PC-9 (cell line): ENCODE measurements at regions not wholly inside any gene's neighbourhood (a gene's known extent, or its start where the extent isn't known, plus 50 kb on each side); places are given as distances from the start of the nearest gene placed in this dataset.

ENCODE experiments used
- BruUV-seq: library from RNA; stranded (reverse); fragments of 400-500 nt; replicated peaks from 2 replicates; lab custom pipeline; 2021; lab: Mats Ljungman, UMichigan
- CTCF ChIA-PET: fragments of 300-600 bp; sonication (Branson Sonifier 250); formaldehyde crosslinking; loops from one replicate; lab custom pipeline; 2022; ENCODE audit warnings: antibody characterized with exemption; lab: Charles Lee
- POLR2A ChIA-PET: fragments of 300-600 bp; sonication (Branson Sonifier 250); formaldehyde crosslinking; loops from one replicate; lab custom pipeline; 2022; ENCODE audit warnings: antibody characterized with exemption; ENCODE audit not compliant: unreplicated experiment; lab: Charles Lee
- DNase-seq, 2 experiments: peaks; one replicate each; pipeline versions ENCODE4 v3.0.0 to v3.0.0-alpha.2; 2015 to 2022; ENCODE audit warnings: mixed read lengths in 1 of 2
- H2AFZ ChIP-seq: fragments of 200-600 bp; sonication (generic); 2 replicates; pipeline ENCODE4 v1.8.1; 2017; ENCODE audit warnings: antibody characterized with exemption
- H3F3A ChIP-seq: fragments of 200-600 bp; sonication (generic); 2 replicates; pipeline ENCODE4 v1.8.1; 2017; ENCODE audit warnings: antibody characterized with exemption, mild to moderate bottlenecking, low read depth; ENCODE audit not compliant: insufficient read depth
- H3K27ac ChIP-seq: fragments of 200-600 bp; sonication (generic); 2 replicates; pipeline ENCODE4 v1.6.1; 2016; ENCODE audit warnings: mixed run types
- H3K27me3 ChIP-seq: fragments of 200-600 bp; sonication (generic); 2 replicates; pipeline ENCODE4 v1.6.1; 2016; ENCODE audit warnings: low read depth, mixed run types; ENCODE audit not compliant: insufficient read depth
- H3K36me3 ChIP-seq: fragments of 200-600 bp; sonication (generic); 2 replicates; pipeline ENCODE4 v1.6.1; 2016; ENCODE audit warnings: low read depth, mixed run types
- H3K4me1 ChIP-seq: fragments of 200-600 bp; sonication (generic); replicated peaks from 2 replicates; pipeline ENCODE4 v1.6.1; 2016; ENCODE audit warnings: mixed run types; ENCODE audit not compliant: insufficient read depth
- H3K4me2 ChIP-seq: fragments of 200-600 bp; sonication (generic); 2 replicates; pipeline ENCODE4 v1.6.1; 2017; ENCODE audit warnings: mixed run types
- H3K4me3 ChIP-seq: fragments of 200-600 bp; sonication (generic); 2 replicates; pipeline ENCODE4 v1.6.1; 2016; ENCODE audit warnings: mixed run types
- H3K79me2 ChIP-seq: fragments of 200-600 bp; sonication (generic); 2 replicates; pipeline ENCODE4 v1.6.1; 2017; ENCODE audit warnings: low read depth, mixed run types
- H3K9me2 ChIP-seq: fragments of 200-600 bp; sonication (generic); 2 replicates; pipeline ENCODE4 v1.8.1; 2017; ENCODE audit warnings: mild to moderate bottlenecking; ENCODE audit not compliant: insufficient read depth
- H3K9me3 ChIP-seq: fragments of 200-600 bp; sonication (generic); 2 replicates; pipeline ENCODE4 v1.8.1; 2016; ENCODE audit warnings: low read depth; ENCODE audit not compliant: insufficient read depth
- H4K20me1 ChIP-seq: fragments of 200-600 bp; sonication (generic); 2 replicates; pipeline ENCODE4 v1.8.1; 2017; ENCODE audit not compliant: insufficient read depth
- EZH2 ChIP-seq: fragments of 200-600 bp; sonication (generic); IDR thresholded peaks from 2 replicates; pipeline ENCODE4 v1.8.0; 2017; ENCODE audit warnings: antibody characterized with exemption, low read depth
- intact Hi-C: fragments of 100-400 bp; cut with micrococcal nuclease; formaldehyde crosslinking; loops from one replicate; pipeline ENCODE4 v1.10.0; 2022; ENCODE audit not compliant: unreplicated experiment
- TF ChIP-seq, protein P1 (sequence below): fragments of 200-600 bp; sonication (generic); conservative IDR thresholded peaks from 2 replicates; pipeline ENCODE4 v1.6.1; 2017; ENCODE audit warnings: mixed run types, antibody characterized with exemption, mild to moderate bottlenecking, moderate library complexity

DNA sequence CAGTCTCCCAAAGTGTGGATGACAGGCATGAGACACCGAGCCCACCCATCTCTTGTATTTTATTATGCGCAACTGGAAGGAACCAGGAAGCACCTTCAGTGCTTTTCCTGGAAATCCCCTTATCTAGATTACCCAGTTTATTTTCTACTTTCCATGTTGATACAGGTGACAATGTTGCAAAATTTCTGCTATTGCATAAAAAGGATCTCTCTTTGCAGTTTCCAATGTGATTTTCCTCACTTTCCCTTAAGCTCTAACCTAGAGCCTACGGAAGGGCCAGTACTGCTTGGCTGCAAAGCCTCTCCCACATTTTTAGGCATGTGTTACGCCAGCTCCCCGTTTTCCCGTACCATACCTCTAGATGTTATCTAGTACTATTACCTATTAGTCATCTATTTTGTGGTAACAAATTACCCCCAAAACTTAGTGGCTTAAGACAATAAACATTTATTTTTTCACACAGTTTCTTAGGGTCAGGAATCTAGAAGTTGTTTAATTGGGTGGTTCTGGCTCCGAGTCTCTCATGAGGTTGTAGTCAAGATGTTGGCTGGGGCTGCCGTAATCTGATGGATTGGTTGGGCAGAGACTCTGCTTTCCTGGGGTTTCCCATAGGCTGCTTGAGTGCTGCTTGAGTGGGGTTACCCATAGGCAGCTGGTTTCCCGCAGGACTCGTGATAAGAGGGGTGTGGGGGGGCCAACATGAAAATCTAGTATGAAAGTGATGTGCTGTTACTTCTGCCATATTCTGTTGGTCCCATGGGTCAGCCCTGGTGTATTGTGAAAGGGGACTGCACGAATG lies 131.5 kb upstream of the HNRNPU start:
- TF ChIP-seq, protein P1, sequence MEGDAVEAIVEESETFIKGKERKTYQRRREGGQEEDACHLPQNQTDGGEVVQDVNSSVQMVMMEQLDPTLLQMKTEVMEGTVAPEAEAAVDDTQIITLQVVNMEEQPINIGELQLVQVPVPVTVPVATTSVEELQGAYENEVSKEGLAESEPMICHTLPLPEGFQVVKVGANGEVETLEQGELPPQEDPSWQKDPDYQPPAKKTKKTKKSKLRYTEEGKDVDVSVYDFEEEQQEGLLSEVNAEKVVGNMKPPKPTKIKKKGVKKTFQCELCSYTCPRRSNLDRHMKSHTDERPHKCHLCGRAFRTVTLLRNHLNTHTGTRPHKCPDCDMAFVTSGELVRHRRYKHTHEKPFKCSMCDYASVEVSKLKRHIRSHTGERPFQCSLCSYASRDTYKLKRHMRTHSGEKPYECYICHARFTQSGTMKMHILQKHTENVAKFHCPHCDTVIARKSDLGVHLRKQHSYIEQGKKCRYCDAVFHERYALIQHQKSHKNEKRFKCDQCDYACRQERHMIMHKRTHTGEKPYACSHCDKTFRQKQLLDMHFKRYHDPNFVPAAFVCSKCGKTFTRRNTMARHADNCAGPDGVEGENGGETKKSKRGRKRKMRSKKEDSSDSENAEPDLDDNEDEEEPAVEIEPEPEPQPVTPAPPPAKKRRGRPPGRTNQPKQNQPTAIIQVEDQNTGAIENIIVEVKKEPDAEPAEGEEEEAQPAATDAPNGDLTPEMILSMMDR = no peak
- TF ChIP-seq EZH2 = no peak
- no peaks in the 10 kb centered on the region for H3K79me2 ChIP-seq
- H3K4me3 ChIP-seq = no peak overlapping the region
- no peak for DNase-seq
- H3K27ac ChIP-seq = no peak overlapping the region
- ChIA-PET CTCF (no interaction called here), POLR2A (no interaction called here)
- intact Hi-C loops = no loop called here
- BruUV-seq = no TSS peak
- no peaks in the 10 kb centered on the region for H3K36me3 ChIP-seq
- H3K4me1 ChIP-seq = no peaks in the 10 kb centered on the region
- no peak overlapping the region for H3K4me2 ChIP-seq
- no peaks in the 10 kb centered on the region for H3K9me3 ChIP-seq
- H4K20me1 ChIP-seq = no peaks in the 10 kb centered on the region
- H3K9me2 ChIP-seq = no peaks in the 10 kb centered on the region
- H3F3A ChIP-seq = no peaks in the 10 kb centered on the region
- no peaks in the 10 kb centered on the region for H3K27me3 ChIP-seq
- H2AFZ ChIP-seq = no peak overlapping the region

GRCh38 chr1:244992833-244993232 lies 128.5 kb upstream of the HNRNPU start:
- Histone ChIP-seq H3K9me2 (no peaks in the 10 kb centered on the region), H3K27me3 (no peaks in the 10 kb centered on the region), H3K27ac (no peak overlapping the region), H3K4me2 (no peak overlapping the region), H2AFZ (no peak overlapping the region), H3K79me2 (no peaks in the 10 kb centered on the region), H3K4me1 (peaks cover 10% of the 10 kb centered on the region), H3K4me3 (no peak overlapping the region), H3K9me3 (no peaks in the 10 kb centered on the region), H4K20me1 (no peaks in the 10 kb centered on the region), H3K36me3 (no peaks in the 10 kb centered on the region), H3F3A (0 out of 2 replicates have a peak, but pooled peaks cover 6% of the 10 kb centered on the region)
- intact Hi-C loops = no loop called here
- BruUV-seq = no TSS peak
- no peak for DNase-seq
- TF ChIP-seq, protein P1 = no peak
- no peak for TF ChIP-seq EZH2
- ChIA-PET POLR2A (no interaction called here), CTCF (no interaction called here)

GRCh38 chr1:244989813-244990212 lies 125.5 kb upstream of the HNRNPU start:
- intact Hi-C loops = no loop called here
- ChIA-PET POLR2A (no interaction called here), CTCF (no interaction called here)
- Histone ChIP-seq H3K4me3 (no peak overlapping the region), H4K20me1 (no peaks in the 10 kb centered on the region), H3K79me2 (no peaks in the 10 kb centered on the region), H3K27me3 (no peaks in the 10 kb centered on the region), H3K36me3 (no peaks in the 10 kb centered on the region), H3K4me1 (peaks cover 10% of the 10 kb centered on the region), H3F3A (0 out of 2 replicates have a peak, but pooled peaks cover 6% of the 10 kb centered on the region), H3K9me2 (no peaks in the 10 kb centered on the region), H3K9me3 (no peaks in the 10 kb centered on the region), H3K27ac (no peak overlapping the region), H2AFZ (no peak overlapping the region), H3K4me2 (0 out of 2 replicates have a peak overlapping the region, but pooled peaks have one; percentile 0)
- BruUV-seq = no TSS peak
- DNase-seq = peak in 1 of 2 experiments; percentile 33
- TF ChIP-seq, protein P1 = no peak
- TF ChIP-seq EZH2 = no peak
